NT2/D1 (cell line): ENCODE measurements at regions not wholly inside any gene's neighbourhood (a gene's known extent, or its start where the extent isn't known, plus 50 kb on each side); places are given as distances from the start of the nearest gene placed in this dataset.
"Not testable (repeated sequence)": the region's sequence is repeated elsewhere in the genome, so short reads cannot be mapped to it uniquely, and the experiment has no call there.

ENCODE experiments used
- SUZ12 ChIP-seq: IDR thresholded peaks from 2 replicates; pipeline ENCODE4 v1.6.1; 2011; ENCODE audit not compliant: insufficient read length, insufficient read depth; ENCODE audit errors: extremely low read depth
- YY1 ChIP-seq: IDR thresholded peaks from 2 replicates; pipeline ENCODE4 v1.6.1; 2011; ENCODE audit not compliant: insufficient read length, insufficient read depth
- ZNF274 ChIP-seq: IDR thresholded peaks from 2 replicates; pipeline ENCODE4 v1.6.1; 2011; ENCODE audit warnings: mild to moderate bottlenecking, low read depth, low read length

DNA sequence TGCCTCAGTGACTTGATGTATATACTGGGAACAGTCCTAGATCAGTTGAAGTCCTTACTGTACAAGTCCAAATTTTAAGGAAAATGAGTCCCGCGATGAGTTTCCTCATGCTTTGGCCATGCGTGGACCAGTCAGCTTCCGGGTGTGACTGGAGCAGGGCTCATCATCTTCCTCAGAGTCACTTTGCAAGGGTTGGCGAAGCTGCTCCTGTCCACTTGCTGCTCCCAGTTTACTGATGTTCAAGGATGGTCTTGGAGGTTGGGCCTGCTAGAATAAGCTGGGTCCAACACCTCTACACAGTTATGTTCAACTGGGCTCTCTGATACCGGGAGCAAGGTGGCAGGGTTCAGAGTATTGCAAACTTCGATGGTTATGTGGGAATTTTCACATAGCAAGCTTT is 66.2 kb upstream of the PRMT8 start:
- not testable (repeated sequence) for TF ChIP-seq YY1, ZNF274, SUZ12
